H1 (cell line): ENCODE measurements at regions not wholly inside any gene's neighbourhood (a gene's known extent, or its start where the extent isn't known, plus 50 kb on each side); places are given as distances from the start of the nearest gene placed in this dataset.

Source experiments
- CTCF ChIA-PET: fragments of 300-600 bp; sonication (Branson Sonifier 250); formaldehyde crosslinking; loops from one replicate; lab custom pipeline; 2021; ENCODE audit not compliant: partially characterized antibody; lab: Charles Lee
- POLR2A ChIA-PET: fragments of 300-600 bp; sonication (Branson Sonifier 250); formaldehyde crosslinking; loops from one replicate; lab custom pipeline; 2021; ENCODE audit warnings: inconsistent platforms; ENCODE audit not compliant: partially characterized antibody; lab: Charles Lee
- DNase-seq, 2 experiments: peaks; one replicate each; pipeline versions ENCODE4 v3.0.0 to v3.0.0-alpha.2; 2010 to 2022; ENCODE audit warnings: low spot score in 2 of 2, low read depth in 1 of 2, mixed read lengths in 1 of 2
- FAIRE-seq: peaks from 2 replicates; lab custom pipeline; 2011; peaks lifted over from hg19 to GRCh38; lab: Jason Lieb, UNC
- H2AFZ ChIP-seq: 2 replicates; pipeline ENCODE4 v1.8.1; 2012; ENCODE audit warnings: low read length, inconsistent platforms
- H2AK5ac ChIP-seq: 2 replicates; pipeline ENCODE4 v1.6.1; 2013; ENCODE audit warnings: low read depth, low read length
- H2BK120ac ChIP-seq: replicated peaks from 2 replicates; pipeline ENCODE3; 2013; ENCODE audit warnings: low read depth, low read length, inconsistent platforms
- H2BK12ac ChIP-seq: 2 replicates; pipeline ENCODE4 v1.6.1; 2013; ENCODE audit warnings: low read depth, low read length
- H2BK15ac ChIP-seq: 2 replicates; pipeline ENCODE4 v1.6.1; 2013; ENCODE audit warnings: low read length
- H2BK20ac ChIP-seq: 2 replicates; pipeline ENCODE4 v1.6.1; 2013; ENCODE audit warnings: low read length
- H2BK5ac ChIP-seq: 2 replicates; pipeline ENCODE4 v1.6.1; 2013; ENCODE audit warnings: low read depth, low read length
- H3K14ac ChIP-seq: 2 replicates; pipeline ENCODE4 v1.6.1; 2013; ENCODE audit warnings: inconsistent platforms; ENCODE audit not compliant: insufficient read length
- H3K18ac ChIP-seq: 2 replicates; pipeline ENCODE4 v1.6.1; 2013; ENCODE audit warnings: low read length; ENCODE audit errors: extremely low read depth
- H3K23ac ChIP-seq: 2 replicates; pipeline ENCODE4 v1.6.1; 2013; ENCODE audit warnings: inconsistent platforms; ENCODE audit not compliant: insufficient read length
- H3K23me2 ChIP-seq: 2 replicates; pipeline ENCODE4 v1.6.1; 2013; ENCODE audit warnings: low read depth, low read length
- H3K27ac ChIP-seq: 2 replicates; pipeline ENCODE4 v1.6.1; 2011; ENCODE audit warnings: low read depth, low read length, inconsistent platforms
- H3K27me3 ChIP-seq, 4 experiments: replicated peaks in 1 of 4; 1 replicate in 1 of 4; 2 replicates in 3 of 4; pipeline versions ENCODE4 v1.6.1 to v1.8.1; 2011 to 2013; ENCODE audit warnings: low read length in 3 of 4, mild to moderate bottlenecking in 3 of 4, inconsistent platforms in 2 of 4, mixed read lengths in 2 of 4, moderate library complexity in 1 of 4; ENCODE audit not compliant: control insufficient read depth in 3 of 4, insufficient read depth in 3 of 4; ENCODE audit errors: extremely low read depth in 1 of 4
- H3K36me3 ChIP-seq, 4 experiments: 2 replicates each; pipeline versions ENCODE4 v1.6.1 to v1.8.1; 2011 to 2013; ENCODE audit warnings: mild to moderate bottlenecking in 4 of 4, low read length in 3 of 4, moderate library complexity in 2 of 4, control low read depth in 1 of 4, inconsistent platforms in 1 of 4; ENCODE audit not compliant: insufficient read depth in 4 of 4, control insufficient read depth in 2 of 4
- H3K4ac ChIP-seq: replicated peaks from 2 replicates; pipeline ENCODE3; 2013; ENCODE audit warnings: low read length, low read depth, mixed read lengths, inconsistent platforms; ENCODE audit not compliant: insufficient read length
- H3K4me1 ChIP-seq, 4 experiments: replicated peaks in 1 of 4; 1 replicate in 1 of 4; 2 replicates in 3 of 4; pipeline versions ENCODE4 v1.6.1 to v1.8.1; 2011 to 2013; ENCODE audit warnings: low read length in 3 of 4, inconsistent platforms in 2 of 4, mixed read lengths in 1 of 4; ENCODE audit not compliant: insufficient read depth in 4 of 4, control insufficient read depth in 3 of 4
- H3K4me2 ChIP-seq, 2 experiments: 2 replicates each; pipeline versions ENCODE4 v1.6.1 to v1.8.1; 2011 to 2013; ENCODE audit warnings: low read depth in 2 of 2, low read length in 2 of 2, control low read depth in 1 of 2, inconsistent platforms in 1 of 2, mild to moderate bottlenecking in 1 of 2; ENCODE audit not compliant: insufficient read depth in 1 of 2
- H3K4me3 ChIP-seq, 4 experiments: fragments of 200-600, 300-600 bp in 1 of 4; sonication (generic), shearing (Covaris generic), sonication (Bioruptor Twin) in 1 of 4; 2 replicates each; pipeline versions ENCODE4 v1.5.1 to v1.8.1; 2011 to 2016; ENCODE audit warnings: low read length in 4 of 4, low read depth in 3 of 4, control low read depth in 2 of 4, inconsistent platforms in 2 of 4, mild to moderate bottlenecking in 2 of 4, mixed read lengths in 1 of 4, moderate library complexity in 1 of 4; ENCODE audit not compliant: insufficient read depth in 2 of 4; ENCODE audit errors: extremely low read depth in 1 of 4
- H3K56ac ChIP-seq: replicated peaks from 2 replicates; pipeline ENCODE3; 2013; ENCODE audit warnings: low read depth, mild to moderate bottlenecking, mixed read lengths, low read length, inconsistent platforms; ENCODE audit not compliant: insufficient read length
- H3K79me1 ChIP-seq: 2 replicates; pipeline ENCODE4 v1.6.1; 2013; ENCODE audit warnings: low read depth, low read length, control low read depth
- H3K79me2 ChIP-seq, 2 experiments: 2 replicates each; pipeline versions ENCODE4 v1.6.1 to v1.8.1; 2012 to 2013; ENCODE audit warnings: low read length in 2 of 2, mild to moderate bottlenecking in 2 of 2, inconsistent platforms in 1 of 2; ENCODE audit not compliant: insufficient read depth in 2 of 2, control insufficient read depth in 1 of 2
- H3K9ac ChIP-seq, 4 experiments: replicated peaks in 1 of 4; 1 replicate in 1 of 4; 2 replicates in 3 of 4; pipeline versions ENCODE4 v1.6.1 to v1.8.1; 2011 to 2013; ENCODE audit warnings: low read depth in 3 of 4, low read length in 3 of 4, control low read depth in 2 of 4, mild to moderate bottlenecking in 2 of 4, moderate library complexity in 2 of 4, inconsistent platforms in 1 of 4; ENCODE audit errors: extremely low read depth in 1 of 4
- H3K9me3 ChIP-seq, 2 experiments: 2 replicates each; pipeline versions ENCODE4 v1.6.1 to v1.8.1; 2012 to 2013; ENCODE audit warnings: mild to moderate bottlenecking in 2 of 2, moderate library complexity in 2 of 2, control low read depth in 1 of 2, inconsistent platforms in 1 of 2, low read depth in 1 of 2, low read length in 1 of 2, mixed read lengths in 1 of 2; ENCODE audit not compliant: insufficient read depth in 2 of 2
- H4K20me1 ChIP-seq, 2 experiments: replicated peaks in 1 of 2; 2 replicates each; pipeline versions ENCODE3 to v1.8.1; 2011 to 2013; ENCODE audit warnings: inconsistent platforms in 2 of 2, low read length in 2 of 2, mild to moderate bottlenecking in 1 of 2; ENCODE audit not compliant: insufficient read depth in 2 of 2, control insufficient read depth in 1 of 2
- H4K5ac ChIP-seq: 2 replicates; pipeline ENCODE4 v1.6.1; 2013; ENCODE audit warnings: low read length, low read depth, mixed read lengths, inconsistent platforms; ENCODE audit not compliant: insufficient read length
- H4K8ac ChIP-seq: 2 replicates; pipeline ENCODE4 v1.8.0; 2013; ENCODE audit warnings: mild to moderate bottlenecking, moderate library complexity, low read length, inconsistent platforms; ENCODE audit not compliant: insufficient read depth; ENCODE audit errors: extremely low read depth
- H4K91ac ChIP-seq: replicated peaks from 2 replicates; pipeline ENCODE3; 2013; ENCODE audit warnings: low read length, mixed read lengths, inconsistent platforms; ENCODE audit not compliant: insufficient read length
- ATF3 ChIP-seq: IDR thresholded peaks from 2 replicates; pipeline ENCODE4 v1.6.1; 2011; ENCODE audit warnings: low read depth, mild to moderate bottlenecking, low read length; ENCODE audit not compliant: insufficient read depth
- BRCA1 ChIP-seq: IDR thresholded peaks from 2 replicates; pipeline ENCODE4 v1.6.1; 2012; ENCODE audit warnings: low read depth, low read length, improper control_type of control experiment
- KDM4A ChIP-seq: IDR thresholded peaks from one replicate; pipeline ENCODE4 v1.7.1; 2012; ENCODE audit warnings: low read depth, mild to moderate bottlenecking, moderate library complexity, low read length, inconsistent platforms; ENCODE audit not compliant: severe bottlenecking
- NANOG ChIP-seq: IDR thresholded peaks from 2 replicates; pipeline ENCODE4 v1.6.1; 2011; ENCODE audit warnings: low read length, low read depth, mild to moderate bottlenecking, inconsistent platforms; ENCODE audit not compliant: insufficient read depth, poor library complexity, severe bottlenecking
- SIN3A ChIP-seq, 2 experiments: IDR thresholded peaks in 1 of 2; conservative IDR thresholded peaks in 1 of 2; 2 replicates each; pipeline ENCODE4 v1.6.1; 2011 to 2012; ENCODE audit warnings: low read length in 2 of 2, improper control_type of control experiment in 1 of 2, low read depth in 1 of 2, mild to moderate bottlenecking in 1 of 2
- SRF ChIP-seq: IDR thresholded peaks from 2 replicates; pipeline ENCODE4 v1.6.1; 2011; ENCODE audit warnings: mild to moderate bottlenecking, low read depth, low read length, moderate library complexity
- WGBS, 2 experiments: shearing (Covaris generic) in 1 of 2; methylation state at CpG; one replicate each; pipeline versions ENCODE4 v1.1.6 to v1.1.7; 2013 to 2015; ENCODE audit warnings: low lambda C conversion rate in 2 of 2, mixed read lengths in 2 of 2, inconsistent platforms in 1 of 2, low coverage in 1 of 2, missing lambda C conversion rate in 1 of 2; ENCODE audit not compliant: insufficient replicate concordance in 2 of 2, insufficient coverage in 1 of 2, insufficient read length in 1 of 2; ENCODE audit errors: extremely low coverage in 1 of 2, missing lambda C conversion rate in 1 of 2; 5-methylcytosine and 5-hydroxymethylcytosine counted together

GRCh38 chr10:128738386-128738915 lies 612.2 kb upstream of the MKI67 start:
- 95% methylated on average over 11 of the region's 11 CpGs; no CpG with 5 or more reads in 1 of the 2 experiments for whole genome bisulfite sequencing, 2 experiments
- no peaks in the 10 kb centered on the region for H4K20me1 ChIP-seq
- no peak overlapping the region for H2BK20ac ChIP-seq
- H3K27me3 ChIP-seq = no peaks in the 10 kb centered on the region
- H3K4me3 ChIP-seq = no peak overlapping the region
- H3K9me3 ChIP-seq = no peaks in the 10 kb centered on the region
- H3K4me1 ChIP-seq = peaks cover 0 to 5% (median 4%) of the 10 kb centered on the region in 4 experiments; a peak in 4 of 7 replicates
- no peaks in the 10 kb centered on the region for H3K79me1 ChIP-seq
- no peak overlapping the region for H4K8ac ChIP-seq
- H2AK5ac ChIP-seq = no peak overlapping the region
- no peak overlapping the region for H4K91ac ChIP-seq
- H2BK5ac ChIP-seq = no peak overlapping the region
- H3K9ac ChIP-seq = no peak overlapping the region
- no peak overlapping the region for H2BK12ac ChIP-seq
- no peaks in the 10 kb centered on the region for H3K79me2 ChIP-seq
- H2BK15ac ChIP-seq = no peak overlapping the region
- ChIA-PET POLR2A (no interaction called here), CTCF (interaction anchor here (0.6 to 2.9 kb wide), 6 partner anchors 107 to 1460 kb away, joined by 3 to 7 read pairs (median 5); no protein-coding TSS in a partner anchor)
- no peak overlapping the region for H3K27ac ChIP-seq
- no peaks in the 10 kb centered on the region for H3K23me2 ChIP-seq
- no peak overlapping the region for H3K4me2 ChIP-seq
- FAIRE-seq (no peak), DNase-seq (no peak)
- H3K56ac ChIP-seq = no peak overlapping the region
- no peak overlapping the region for H3K18ac ChIP-seq
- no peak overlapping the region for H2AFZ ChIP-seq
- no peaks in the 10 kb centered on the region for H3K36me3 ChIP-seq
- H3K23ac ChIP-seq = no peak overlapping the region
- no peak overlapping the region for H3K4ac ChIP-seq
- H2BK120ac ChIP-seq = no peak overlapping the region
- TF ChIP-seq BRCA1 (no peak), NANOG (no peak), SIN3A (conservative IDR thresholded peaks at IDR 0.05 in 1 of 2, IDR thresholded peaks at IDR 0.05 in 1 of 2; ENCODE audit: low read depth in 1 of 2, low read length in 2 of 2) (no peak), KDM4A (no peak), ATF3 (no peak), SRF (no peak)
- H4K5ac ChIP-seq = no peak overlapping the region
- H3K14ac ChIP-seq = no peak overlapping the region
